Ishikawa (cell line): ENCODE measurements at regions not wholly inside any gene's neighbourhood (a gene's known extent, or its start where the extent isn't known, plus 50 kb on each side); places are given as distances from the start of the nearest gene placed in this dataset.

ENCODE experiments used
- CEBPB ChIP-seq: IDR thresholded peaks from 2 replicates; pipeline ENCODE4 v1.6.1; 2012
- CREB1 ChIP-seq: IDR thresholded peaks from 2 replicates; pipeline ENCODE4 v1.6.1; 2012; ENCODE audit warnings: low read depth
- EGR1 ChIP-seq: IDR thresholded peaks from 2 replicates; pipeline ENCODE4 v1.6.1; 2012
- EP300 ChIP-seq: IDR thresholded peaks from 2 replicates; pipeline ENCODE4 v1.6.1; 2012; ENCODE audit warnings: borderline replicate concordance
- FOXM1 ChIP-seq: IDR thresholded peaks from 2 replicates; pipeline ENCODE4 v1.6.1; 2012; ENCODE audit warnings: low read depth, borderline replicate concordance
- NFIC ChIP-seq: IDR thresholded peaks from 2 replicates; pipeline ENCODE4 v1.6.1; 2012
- RAD21 ChIP-seq: IDR thresholded peaks from 2 replicates; pipeline ENCODE4 v1.6.1; 2012; ENCODE audit warnings: low read depth
- TAF1 ChIP-seq: IDR thresholded peaks from 2 replicates; pipeline ENCODE4 v1.6.1; 2012; ENCODE audit warnings: low read depth, mild to moderate bottlenecking
- TCF12 ChIP-seq: IDR thresholded peaks from 2 replicates; pipeline ENCODE4 v1.6.1; 2012; ENCODE audit warnings: low read depth
- TEAD4 ChIP-seq: IDR thresholded peaks from 2 replicates; pipeline ENCODE4 v1.6.1; 2012
- YY1 ChIP-seq: IDR thresholded peaks from 2 replicates; pipeline ENCODE4 v1.6.1; 2012; ENCODE audit warnings: low read depth
- ZBTB7A ChIP-seq: IDR thresholded peaks from 2 replicates; pipeline ENCODE4 v1.6.1; 2012; ENCODE audit warnings: low read depth
- TF ChIP-seq, protein P1 (sequence below): IDR thresholded peaks from 2 replicates; pipeline ENCODE4 v1.6.1; 2012
- TF ChIP-seq, protein P2 (sequence below): IDR thresholded peaks from 2 replicates; pipeline ENCODE4 v1.6.1; 2012; ENCODE audit warnings: low read depth, mild to moderate bottlenecking
- TF ChIP-seq, protein P3 (sequence below): IDR thresholded peaks from 2 replicates; pipeline ENCODE4 v1.6.1; 2012

DNA sequence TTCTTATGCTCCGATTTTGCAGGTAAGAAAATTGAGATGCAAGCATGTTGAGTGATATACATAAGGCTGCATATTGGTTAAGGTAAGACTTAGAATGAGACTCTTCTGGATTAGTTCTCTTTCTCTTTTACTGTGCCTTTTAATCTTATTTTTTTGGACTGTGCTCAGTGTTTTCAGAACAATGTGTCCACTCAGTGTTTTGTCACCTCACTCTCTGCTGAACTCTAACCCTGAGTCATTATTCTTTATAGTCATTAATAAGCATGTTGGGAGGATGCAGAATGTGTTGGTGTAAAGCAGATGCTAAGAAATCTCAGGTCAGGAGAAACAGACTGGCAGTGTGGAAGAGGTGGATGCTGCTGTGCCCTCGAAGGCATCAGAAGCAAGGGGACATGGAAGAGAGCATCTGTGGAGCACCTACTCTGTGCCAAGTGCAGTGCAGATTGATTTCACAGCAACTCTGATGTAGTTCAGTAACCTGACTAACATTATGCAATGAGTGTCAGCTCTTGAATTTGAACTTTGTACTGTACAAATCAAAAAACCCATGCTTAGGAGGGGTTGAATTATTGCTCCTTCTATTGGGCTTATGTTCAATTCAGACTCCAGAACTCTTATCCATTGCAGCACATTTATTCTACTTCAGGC, 80.7 kb upstream of the LARGE1 start:
- no peak for TF ChIP-seq EGR1
- TF ChIP-seq EP300: no peak
- TF ChIP-seq, protein P1, sequence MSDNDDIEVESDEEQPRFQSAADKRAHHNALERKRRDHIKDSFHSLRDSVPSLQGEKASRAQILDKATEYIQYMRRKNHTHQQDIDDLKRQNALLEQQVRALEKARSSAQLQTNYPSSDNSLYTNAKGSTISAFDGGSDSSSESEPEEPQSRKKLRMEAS: no peak
- no peak for TF ChIP-seq RAD21
- no peak for TF ChIP-seq TEAD4
- no peak for TF ChIP-seq TAF1
- TF ChIP-seq YY1: no peak
- no peak for TF ChIP-seq TCF12
- TF ChIP-seq ZBTB7A: no peak
- TF ChIP-seq, protein P2, sequence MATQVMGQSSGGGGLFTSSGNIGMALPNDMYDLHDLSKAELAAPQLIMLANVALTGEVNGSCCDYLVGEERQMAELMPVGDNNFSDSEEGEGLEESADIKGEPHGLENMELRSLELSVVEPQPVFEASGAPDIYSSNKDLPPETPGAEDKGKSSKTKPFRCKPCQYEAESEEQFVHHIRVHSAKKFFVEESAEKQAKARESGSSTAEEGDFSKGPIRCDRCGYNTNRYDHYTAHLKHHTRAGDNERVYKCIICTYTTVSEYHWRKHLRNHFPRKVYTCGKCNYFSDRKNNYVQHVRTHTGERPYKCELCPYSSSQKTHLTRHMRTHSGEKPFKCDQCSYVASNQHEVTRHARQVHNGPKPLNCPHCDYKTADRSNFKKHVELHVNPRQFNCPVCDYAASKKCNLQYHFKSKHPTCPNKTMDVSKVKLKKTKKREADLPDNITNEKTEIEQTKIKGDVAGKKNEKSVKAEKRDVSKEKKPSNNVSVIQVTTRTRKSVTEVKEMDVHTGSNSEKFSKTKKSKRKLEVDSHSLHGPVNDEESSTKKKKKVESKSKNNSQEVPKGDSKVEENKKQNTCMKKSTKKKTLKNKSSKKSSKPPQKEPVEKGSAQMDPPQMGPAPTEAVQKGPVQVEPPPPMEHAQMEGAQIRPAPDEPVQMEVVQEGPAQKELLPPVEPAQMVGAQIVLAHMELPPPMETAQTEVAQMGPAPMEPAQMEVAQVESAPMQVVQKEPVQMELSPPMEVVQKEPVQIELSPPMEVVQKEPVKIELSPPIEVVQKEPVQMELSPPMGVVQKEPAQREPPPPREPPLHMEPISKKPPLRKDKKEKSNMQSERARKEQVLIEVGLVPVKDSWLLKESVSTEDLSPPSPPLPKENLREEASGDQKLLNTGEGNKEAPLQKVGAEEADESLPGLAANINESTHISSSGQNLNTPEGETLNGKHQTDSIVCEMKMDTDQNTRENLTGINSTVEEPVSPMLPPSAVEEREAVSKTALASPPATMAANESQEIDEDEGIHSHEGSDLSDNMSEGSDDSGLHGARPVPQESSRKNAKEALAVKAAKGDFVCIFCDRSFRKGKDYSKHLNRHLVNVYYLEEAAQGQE: no peak
- TF ChIP-seq NFIC: no peak
- TF ChIP-seq FOXM1: no peak

DNA sequence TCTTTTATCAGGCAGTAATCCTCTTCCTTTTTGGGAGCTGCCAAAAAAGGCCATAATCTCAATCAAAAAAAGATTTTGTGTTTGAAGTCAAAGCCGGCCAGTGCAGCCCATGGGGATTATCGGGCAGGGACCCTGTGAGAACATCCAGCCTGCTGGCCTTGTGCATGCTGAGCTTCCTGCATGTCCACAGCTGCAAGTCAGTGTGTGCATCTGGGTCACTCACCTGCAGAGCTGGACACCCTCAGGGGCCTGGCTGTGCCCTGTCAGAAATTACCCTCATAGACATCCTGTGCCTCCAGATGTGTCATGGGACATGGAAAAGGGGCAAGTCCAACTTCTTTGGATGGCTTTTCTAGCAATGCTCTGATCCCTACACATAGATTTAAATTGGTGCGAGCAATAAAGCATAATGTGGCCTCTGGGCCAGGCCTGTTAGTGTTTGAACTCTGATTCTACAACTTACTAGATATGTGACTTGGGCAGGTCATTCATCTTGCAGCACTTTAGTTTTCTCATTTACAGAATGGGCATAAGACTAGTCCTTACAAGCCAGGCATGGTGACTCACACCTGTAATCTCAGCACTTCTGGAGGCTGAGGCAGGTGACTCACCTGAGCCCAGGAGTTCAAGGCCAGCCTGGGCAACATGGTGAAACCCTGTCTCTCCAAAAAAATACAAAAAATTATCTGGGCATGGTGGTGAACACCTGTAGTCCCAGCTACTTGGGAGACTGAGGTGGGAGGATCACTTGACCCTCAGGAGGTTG, 81.6 kb upstream of the LARGE1 start:
- TF ChIP-seq NFIC (no peak), RAD21 (no peak)

DNA sequence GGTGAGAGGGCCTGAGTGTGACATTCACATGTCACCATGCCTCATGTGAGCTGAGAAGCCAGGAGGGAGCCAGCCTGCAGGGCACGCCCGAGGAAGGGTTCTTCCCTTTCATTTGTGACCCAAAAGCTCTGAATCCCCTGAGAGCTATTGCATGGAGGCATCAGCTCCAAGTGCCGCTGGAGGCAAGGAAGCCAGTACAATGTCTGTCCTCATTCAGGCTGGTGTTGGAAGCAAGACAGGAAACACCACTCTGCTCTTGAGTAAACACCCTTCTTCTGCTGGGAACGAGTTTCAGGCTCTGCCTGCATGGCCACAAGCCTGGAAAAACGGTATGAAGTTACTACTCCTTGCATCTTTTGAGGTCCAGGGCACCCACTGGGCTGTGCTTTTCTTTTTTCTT, 83.8 kb upstream of the LARGE1 start:
- TF ChIP-seq FOXM1: no peak
- TF ChIP-seq CEBPB: no peak
- TF ChIP-seq CREB1: no peak
- no peak for TF ChIP-seq TCF12
- TF ChIP-seq, protein P3, sequence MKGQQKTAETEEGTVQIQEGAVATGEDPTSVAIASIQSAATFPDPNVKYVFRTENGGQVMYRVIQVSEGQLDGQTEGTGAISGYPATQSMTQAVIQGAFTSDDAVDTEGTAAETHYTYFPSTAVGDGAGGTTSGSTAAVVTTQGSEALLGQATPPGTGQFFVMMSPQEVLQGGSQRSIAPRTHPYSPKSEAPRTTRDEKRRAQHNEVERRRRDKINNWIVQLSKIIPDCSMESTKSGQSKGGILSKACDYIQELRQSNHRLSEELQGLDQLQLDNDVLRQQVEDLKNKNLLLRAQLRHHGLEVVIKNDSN: no peak
- no peak for TF ChIP-seq RAD21
- TF ChIP-seq, protein P2: no peak
- TF ChIP-seq EP300: no peak
- TF ChIP-seq ZBTB7A: no peak
- TF ChIP-seq EGR1: no peak
- no peak for TF ChIP-seq TEAD4
- no peak for TF ChIP-seq TAF1
- no peak for TF ChIP-seq YY1
- no peak for TF ChIP-seq NFIC

DNA sequence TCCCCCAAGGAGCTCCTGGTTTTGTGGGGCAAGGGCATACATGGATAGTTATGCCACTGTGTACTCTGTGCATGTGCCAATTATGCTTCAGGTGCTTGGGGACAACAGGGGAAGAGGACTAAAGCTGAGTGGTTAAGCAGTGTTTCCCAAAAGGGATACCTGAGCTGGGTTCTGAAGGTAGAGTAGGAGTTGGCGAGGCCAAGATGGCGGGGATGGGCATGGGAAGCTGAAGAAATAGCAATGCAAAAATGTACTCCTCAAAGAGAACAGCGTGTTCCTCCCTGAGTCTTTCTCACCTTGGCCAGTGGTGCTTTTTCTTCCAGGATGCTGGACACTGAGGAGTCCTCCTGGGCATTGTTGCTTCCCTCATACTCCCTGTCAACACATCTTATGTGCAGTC, 90.0 kb upstream of the LARGE1 start:
- TF ChIP-seq EP300 (no peak), TAF1 (no peak), FOXM1 (no peak), TCF12 (no peak)
- TF ChIP-seq, protein P2: no peak
- TF ChIP-seq, protein P1: no peak
- TF ChIP-seq, protein P3: no peak
